Activated CD4-positive, alpha-beta T cell treated with anti-CD3 and anti-CD28 coated beads, Interleukin-2, amount 50 U/mL, for 24 hours (primary cell): ENCODE measurements at regions not wholly inside any gene's neighbourhood (a gene's known extent, or its start where the extent isn't known, plus 50 kb on each side); places are given as distances from the start of the nearest gene placed in this dataset.

Source experiments
- DNase-seq, 2 donors: peaks; one replicate each; pipeline ENCODE4 v3.0.0-alpha.2; 2020; ENCODE audit warnings: low read depth in 1 of 2, low spot score in 1 of 2

- no peak for DNase-seq
These were observed 1131.6 kb downstream of the DTWD2 start for GRCh38 chr5:117856713-117857112.

- DNase-seq, result no peak
These were observed 1150.6 kb downstream of the DTWD2 start for GRCh38 chr5:117837786-117838185.

GRCh38 chr5:117833691-117834090, 1154.7 kb downstream of the DTWD2 start:
- no peak for DNase-seq

GRCh38 chr5:117829646-117830045, 1158.7 kb downstream of the DTWD2 start:
- DNase-seq, result no peak

- no peak for DNase-seq
These were observed 1174.5 kb downstream of the DTWD2 start for GRCh38 chr5:117813850-117814249.

- DNase-seq, result no peak
These were observed 1175.5 kb downstream of the DTWD2 start for GRCh38 chr5:117812861-117813260.

GRCh38 chr5:117809251-117809650, 1179.1 kb downstream of the DTWD2 start:
- DNase-seq, result no peak

- DNase-seq, result no peak
These were observed 1183.3 kb downstream of the DTWD2 start for GRCh38 chr5:117805058-117805457.

GRCh38 chr5:117803533-117803932, 1184.8 kb downstream of the DTWD2 start:
- DNase-seq, result no peak

GRCh38 chr5:117801583-117801982, 1186.8 kb downstream of the DTWD2 start:
- DNase-seq, result no peak

- no peak for DNase-seq
These were observed 1188.1 kb downstream of the DTWD2 start for GRCh38 chr5:117800261-117800660.

- DNase-seq, result no peak
These were observed 1193.5 kb downstream of the DTWD2 start for GRCh38 chr5:117794847-117795246.

- DNase-seq, result no peak
These were observed 1194.4 kb downstream of the DTWD2 start for GRCh38 chr5:117793963-117794362.

GRCh38 chr5:117792476-117792875, 1195.9 kb downstream of the DTWD2 start:
- DNase-seq, result no peak

GRCh38 chr5:117788596-117788995, 1199.8 kb downstream of the DTWD2 start:
- no peak for DNase-seq

- no peak for DNase-seq
These were observed 1204.5 kb upstream of the SEMA6A start for GRCh38 chr5:117779171-117779570.

- DNase-seq, result no peak
These were observed 1202.4 kb upstream of the SEMA6A start for GRCh38 chr5:117776977-117777376.

- no peak for DNase-seq
These were observed 1195.3 kb upstream of the SEMA6A start for GRCh38 chr5:117769877-117770276.

- DNase-seq, result no peak
These were observed 1188.6 kb upstream of the SEMA6A start for GRCh38 chr5:117763271-117763670.

- no peak for DNase-seq
These were observed 1186.6 kb upstream of the SEMA6A start for GRCh38 chr5:117761186-117761585.

- DNase-seq, result no peak
These were observed 1185.4 kb upstream of the SEMA6A start for GRCh38 chr5:117759849-117760499.

- no peak for DNase-seq
These were observed 1177.8 kb upstream of the SEMA6A start for GRCh38 chr5:117752403-117752802.

GRCh38 chr5:117748336-117748735, 1173.7 kb upstream of the SEMA6A start:
- no peak for DNase-seq

GRCh38 chr5:117743337-117743736, 1168.7 kb upstream of the SEMA6A start:
- no peak for DNase-seq
